CD4-positive, alpha-beta T cell treated with Interleukin-1 beta for 1 hour (primary cell): ENCODE measurements at regions not wholly inside any gene's neighbourhood (a gene's known extent, or its start where the extent isn't known, plus 50 kb on each side); places are given as distances from the start of the nearest gene placed in this dataset.

Experiments used
- DNase-seq, 2 donors: peaks; one replicate each; pipeline ENCODE4 v3.0.0-alpha.2; 2020 to 2022

- DNase-seq: no peak
These were observed 278.5 kb upstream of the MAN1A1 start for GRCh38 chr6:119627908-119628669.

GRCh38 chr6:119626884-119627619, 277.5 kb upstream of the MAN1A1 start:
- DNase-seq: no peak

GRCh38 chr6:119620846-119621555, 271.4 kb upstream of the MAN1A1 start:
- no peak for DNase-seq

GRCh38 chr6:119614138-119614537, 264.6 kb upstream of the MAN1A1 start:
- DNase-seq: no peak

DNA sequence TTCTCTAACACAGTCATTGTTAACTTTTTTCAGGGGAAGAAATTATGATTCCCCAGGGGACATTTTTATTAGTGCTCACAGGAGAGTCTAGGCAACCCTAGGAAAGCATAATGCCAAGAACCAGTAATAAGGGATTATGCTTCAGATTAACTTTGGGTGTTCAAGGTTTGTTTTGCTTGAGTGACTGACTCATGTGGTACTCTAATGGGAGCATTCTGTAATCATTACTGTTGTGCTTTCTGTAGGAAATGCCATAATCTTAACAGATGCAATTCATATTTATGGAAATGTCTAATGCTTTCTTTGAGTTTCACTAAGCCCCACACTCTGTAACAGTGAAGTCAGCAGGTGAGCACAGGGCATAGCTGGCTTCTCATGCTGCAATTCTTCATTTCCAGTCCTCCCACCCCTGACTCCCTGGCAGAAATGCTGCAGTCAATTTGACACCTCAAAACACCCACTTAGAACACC, 263.4 kb upstream of the MAN1A1 start:
- no peak for DNase-seq

DNA sequence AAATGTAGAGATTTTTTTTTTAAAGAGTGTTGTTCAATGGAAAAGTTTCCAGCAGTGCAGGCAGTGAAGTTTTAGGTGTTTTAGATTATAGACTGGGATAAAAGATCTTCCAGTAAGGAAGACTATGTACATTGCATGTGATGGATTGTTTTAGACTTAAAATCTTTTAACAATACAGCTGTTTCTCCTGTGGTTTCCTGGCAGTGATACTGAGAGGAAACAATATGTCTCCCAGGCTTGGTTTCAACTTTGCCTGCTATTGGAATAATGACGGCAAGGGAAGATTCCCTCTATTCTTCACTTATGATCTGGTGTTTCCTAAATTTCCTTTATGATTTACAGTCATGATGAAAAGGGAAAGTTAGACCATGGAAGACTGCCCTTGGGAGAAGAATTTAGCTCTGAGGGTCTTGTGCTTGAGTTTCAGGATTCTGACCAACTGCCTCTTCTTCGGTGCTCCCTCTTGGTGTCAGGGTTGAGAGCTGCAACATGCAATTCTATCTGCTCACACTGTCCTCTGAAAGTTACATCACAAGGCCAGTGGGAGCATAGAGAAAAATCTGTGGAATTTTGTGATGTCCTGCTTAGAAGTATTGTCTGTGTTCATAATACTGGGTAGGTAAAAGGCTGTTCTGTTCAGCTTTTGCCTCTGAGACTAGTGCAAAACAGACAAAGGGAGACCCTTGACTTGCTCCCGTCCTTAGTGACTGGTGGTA, 262.8 kb upstream of the MAN1A1 start:
- no peak for DNase-seq

DNA sequence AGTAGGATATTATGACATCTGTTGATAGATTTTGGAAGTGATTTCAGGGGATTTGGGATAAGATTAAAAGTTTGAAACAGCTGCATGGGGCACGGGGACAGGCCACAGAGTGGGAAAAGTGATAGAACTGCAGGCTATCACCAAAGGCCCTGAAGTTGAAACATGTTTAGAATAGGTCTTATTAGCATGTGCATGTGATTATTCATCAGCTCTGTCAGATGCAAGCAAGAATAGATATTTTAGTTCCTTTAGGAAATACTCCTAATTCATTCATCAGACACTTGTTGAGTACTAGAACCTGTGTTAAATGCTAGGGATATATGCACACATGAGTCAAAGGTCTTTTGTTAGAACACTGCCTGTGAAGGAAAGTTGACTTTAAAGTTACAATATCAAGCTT, 261.2 kb upstream of the MAN1A1 start:
- no peak for DNase-seq

GRCh38 chr6:119610265-119610664, 260.7 kb upstream of the MAN1A1 start:
- DNase-seq: no peak

- no peak for DNase-seq
These were observed 260.3 kb upstream of the MAN1A1 start for GRCh38 chr6:119609865-119610264.

- no peak for DNase-seq
These were observed 259.4 kb upstream of the MAN1A1 start for GRCh38 chr6:119608994-119609393.

GRCh38 chr6:119604124-119604523, 254.6 kb upstream of the MAN1A1 start:
- DNase-seq: no peak

DNA sequence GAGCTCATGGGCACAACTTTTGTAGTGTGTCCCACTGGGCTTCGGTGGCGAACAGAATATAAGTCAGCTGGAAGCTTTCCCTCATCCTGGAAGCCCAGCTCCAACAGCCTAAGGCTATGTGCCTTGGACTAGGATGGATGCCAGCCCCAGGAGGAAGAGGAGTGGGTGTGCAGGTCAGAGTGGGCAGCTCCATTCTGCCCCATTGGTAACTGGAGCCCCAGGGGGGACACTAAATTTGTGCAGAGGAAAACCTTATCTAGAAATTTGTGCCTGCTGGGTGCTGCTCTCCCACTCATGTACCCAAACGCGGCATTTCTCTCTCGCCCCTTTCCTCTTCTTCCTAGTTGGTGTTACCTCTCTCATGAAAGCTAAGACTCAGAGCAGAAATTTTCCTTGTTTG, 253.9 kb upstream of the MAN1A1 start:
- DNase-seq: no peak

- no peak for DNase-seq
These were observed 252.9 kb upstream of the MAN1A1 start for GRCh38 chr6:119602215-119603178.

DNA sequence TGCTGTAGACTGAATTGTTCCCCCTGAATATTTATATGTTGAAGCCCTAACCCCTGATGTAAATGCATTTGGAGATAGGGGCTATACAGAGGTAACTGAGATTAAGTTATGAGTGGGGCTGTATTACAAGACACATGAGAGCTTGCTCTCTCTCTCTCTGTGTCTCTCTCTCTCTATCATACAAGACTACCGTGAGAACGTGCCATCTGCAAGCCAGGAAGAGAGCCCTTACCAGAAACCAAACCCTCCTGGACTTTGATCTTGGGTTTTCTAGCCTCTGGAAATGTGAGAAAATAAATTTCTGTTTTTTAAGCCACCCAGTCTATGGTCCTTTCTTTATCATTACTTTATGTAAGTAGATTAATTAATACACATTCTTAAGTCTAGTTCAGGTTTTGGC, 249.3 kb upstream of the MAN1A1 start:
- DNase-seq: no peak

DNA sequence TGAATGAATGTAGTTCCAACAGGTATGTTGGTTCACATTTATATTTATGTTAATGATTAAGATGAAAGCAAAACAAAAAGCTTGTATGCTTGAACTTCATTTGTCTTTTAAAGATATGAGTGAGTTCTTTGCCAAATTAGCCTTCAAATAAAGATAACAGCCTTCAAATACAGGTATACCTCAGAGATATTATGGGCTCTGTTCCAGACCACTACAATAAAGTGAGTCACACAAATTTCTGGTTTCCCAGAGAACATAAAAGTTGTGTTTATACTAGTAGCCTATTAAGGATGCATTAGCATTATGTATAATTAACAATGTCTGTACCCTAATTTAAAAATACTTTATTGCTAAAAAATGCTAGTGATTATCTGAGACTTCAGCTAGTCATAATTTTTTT, 245.3 kb upstream of the MAN1A1 start:
- DNase-seq: no peak

GRCh38 chr6:119591235-119591634, 241.7 kb upstream of the MAN1A1 start:
- DNase-seq: no peak

- no peak for DNase-seq
These were observed 240.5 kb upstream of the MAN1A1 start for GRCh38 chr6:119590066-119590465.

DNA sequence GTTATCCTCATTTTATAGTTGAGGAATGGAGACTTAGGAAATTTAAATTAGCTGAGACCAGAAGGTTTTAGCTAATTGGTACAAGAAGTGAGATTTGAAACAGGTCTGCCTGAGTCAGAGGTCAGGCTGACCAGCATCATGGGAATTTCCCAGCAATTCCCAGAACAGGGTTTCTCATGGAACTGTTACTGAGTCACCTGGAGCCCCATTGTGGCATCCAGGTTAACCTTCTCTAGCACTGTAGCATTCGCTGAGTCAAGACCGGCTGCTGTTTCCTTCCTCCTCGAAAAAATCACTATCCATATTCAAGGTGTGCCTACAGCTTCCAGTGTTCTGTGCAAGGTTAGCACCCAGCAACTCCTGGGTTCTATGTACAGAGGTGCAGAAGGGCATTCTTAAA, 238.0 kb upstream of the MAN1A1 start:
- DNase-seq: no peak

- no peak for DNase-seq
These were observed 236.8 kb upstream of the MAN1A1 start for GRCh38 chr6:119586250-119586882.

DNA sequence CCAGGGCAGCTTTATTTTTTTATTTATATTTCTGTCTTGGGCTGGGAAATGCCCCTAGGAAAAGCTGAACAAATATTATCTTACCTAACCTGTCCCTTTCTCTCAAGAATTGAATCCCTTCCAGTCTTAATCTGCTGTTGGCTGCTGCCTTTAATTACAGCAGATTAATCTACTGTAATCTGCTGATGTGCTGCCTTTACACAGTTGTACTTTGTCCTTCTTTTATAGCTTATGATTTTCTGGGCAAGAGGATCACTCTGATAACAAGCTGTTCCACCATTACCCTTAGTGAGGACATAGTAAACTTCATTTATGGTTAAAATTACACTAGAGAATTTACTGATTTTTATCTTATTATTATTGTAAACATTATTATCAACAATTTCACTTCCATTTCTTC, 234.5 kb upstream of the MAN1A1 start:
- DNase-seq: no peak

DNA sequence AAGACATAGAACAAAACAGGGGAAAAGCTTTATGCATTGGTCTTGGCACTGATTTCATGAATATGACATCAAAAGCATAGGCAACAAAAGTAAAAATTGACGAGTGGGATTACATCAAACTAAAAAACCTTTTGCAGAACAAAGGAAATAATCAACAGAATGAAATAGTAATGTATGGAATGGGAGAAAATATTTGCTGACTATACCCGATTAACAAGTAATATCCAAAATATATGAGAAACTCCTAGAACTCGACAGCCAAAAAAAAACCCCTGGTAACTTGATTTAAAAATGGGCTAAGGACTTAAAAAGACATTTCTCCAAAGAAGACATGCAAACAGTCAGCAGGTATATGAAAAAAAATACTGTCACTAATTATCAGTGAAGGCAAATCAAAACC, 231.7 kb upstream of the MAN1A1 start:
- DNase-seq: no peak
